ENCODE measurements at regions not wholly inside any gene's neighbourhood (a gene's known extent, or its start where the extent isn't known, plus 50 kb on each side); places are given as distances from the start of the nearest gene placed in this dataset.

DNA sequence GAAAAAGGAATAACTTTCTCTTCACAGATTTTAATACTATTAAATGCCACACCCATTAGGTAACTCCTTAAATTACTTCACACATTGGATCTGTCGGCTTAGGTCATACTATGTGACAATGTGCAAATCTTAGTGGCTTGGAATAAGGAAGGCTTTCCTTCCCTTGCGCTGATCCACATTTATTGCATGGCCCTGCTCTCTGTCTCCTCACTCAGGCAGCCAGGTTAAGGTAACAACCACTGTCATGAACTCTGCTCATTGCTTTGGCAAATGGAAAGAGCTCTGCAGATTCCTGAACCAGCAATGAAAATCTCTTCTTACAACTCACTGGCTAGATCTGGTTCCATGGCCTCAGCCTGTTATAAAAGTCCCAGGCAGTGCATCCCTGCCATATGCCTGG, 121.9 kb upstream of the NFIB start:
- no peak overlapping the region for H3K9ac ChIP-seq (ENCODE audit: low read length in 5 of 5)
- H3K27ac ChIP-seq (ENCODE audit: low read depth, low read length), result no peak overlapping the region
- H3K4me3 ChIP-seq (ENCODE audit: low read depth in 1 of 5, low read length in 5 of 5), result no peak overlapping the region
- H3K36me3 ChIP-seq (ENCODE audit: control insufficient read depth in 5 of 5, insufficient read depth in 5 of 5, low read length in 5 of 5), result no peaks in the 10 kb centered on the region
- H3K9me3 ChIP-seq (ENCODE audit: control insufficient read depth in 5 of 5, low read length in 5 of 5), result no peaks in the 10 kb centered on the region
- H3K4me1 ChIP-seq (ENCODE audit: control insufficient read depth in 5 of 5, insufficient read depth in 5 of 5, low read length in 5 of 5), result peaks cover 4 to 21% (median 16%) of the 10 kb centered on the region in 5 donors
- no peaks in the 10 kb centered on the region for H3K27me3 ChIP-seq (ENCODE audit: control insufficient read depth in 5 of 5, insufficient read depth in 4 of 5, low read length in 5 of 5)

DNA sequence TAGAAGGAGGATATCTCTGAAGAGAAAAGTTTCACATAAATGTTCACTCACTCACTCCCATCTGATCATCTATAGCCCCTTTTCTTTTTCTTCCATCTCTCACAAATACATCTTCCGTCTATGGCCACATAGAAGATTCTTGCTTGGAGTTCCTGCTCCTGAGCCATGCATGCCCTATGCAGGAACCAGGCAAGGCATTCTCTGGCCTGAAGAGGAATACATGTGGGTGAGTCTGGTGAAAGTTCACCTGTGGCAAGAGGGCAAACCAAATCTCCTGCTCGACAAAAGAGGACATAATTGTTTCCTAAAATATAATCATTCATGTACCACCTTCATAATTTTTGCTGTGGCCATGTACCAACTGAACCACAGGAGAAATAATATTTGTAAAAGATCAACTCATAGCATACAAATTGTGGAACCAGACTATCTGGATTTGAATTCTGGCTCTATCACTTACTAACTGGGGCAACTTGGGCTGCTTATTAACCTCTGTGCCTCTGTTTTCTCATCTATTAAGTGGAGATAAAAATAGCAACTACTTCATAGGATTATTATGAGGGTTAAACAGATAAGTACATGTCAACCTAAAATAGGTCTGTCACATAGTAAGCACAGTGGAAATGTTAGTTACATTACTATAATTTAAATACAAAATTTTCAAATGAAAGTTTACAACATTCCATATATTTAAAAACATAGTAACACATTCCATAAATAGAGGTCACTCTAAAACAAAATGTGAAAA, 121.2 kb upstream of the NFIB start:
- H3K36me3 ChIP-seq (ENCODE audit: control insufficient read depth in 5 of 5, insufficient read depth in 5 of 5, low read length in 5 of 5), result no peaks in the 10 kb centered on the region
- no peak overlapping the region for H3K4me3 ChIP-seq (ENCODE audit: low read depth in 1 of 5, low read length in 5 of 5)
- no peaks in the 10 kb centered on the region for H3K9me3 ChIP-seq (ENCODE audit: control insufficient read depth in 5 of 5, low read length in 5 of 5)
- H3K27ac ChIP-seq (ENCODE audit: low read depth, low read length), result peak overlapping the region; percentile 7
- peaks cover 4 to 21% (median 16%) of the 10 kb centered on the region in 5 donors for H3K4me1 ChIP-seq (ENCODE audit: control insufficient read depth in 5 of 5, insufficient read depth in 5 of 5, low read length in 5 of 5)
- H3K9ac ChIP-seq (ENCODE audit: low read length in 5 of 5), result no peak overlapping the region
- H3K27me3 ChIP-seq (ENCODE audit: control insufficient read depth in 5 of 5, insufficient read depth in 4 of 5, low read length in 5 of 5), result no peaks in the 10 kb centered on the region

DNA sequence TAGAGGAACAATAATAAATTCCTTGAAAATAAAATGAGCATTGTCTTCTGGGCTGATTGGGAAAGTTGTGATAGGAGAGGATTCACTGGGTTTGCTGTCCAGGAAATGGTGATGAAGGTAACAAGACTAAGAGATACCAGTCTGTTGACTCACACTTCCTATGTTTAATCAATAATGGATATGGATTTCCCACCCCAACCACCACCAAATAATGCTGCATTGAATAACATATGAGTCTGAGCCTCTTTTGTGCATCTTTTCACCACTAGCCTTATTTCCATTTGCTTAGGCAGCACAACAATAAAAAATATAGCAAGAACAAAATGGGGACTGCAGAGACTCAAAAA, 120.2 kb upstream of the NFIB start:
- Histone ChIP-seq H3K9ac (ENCODE audit: low read length in 5 of 5) (peak overlapping the region in 1 of 5 donors; percentile 6), H3K4me1 (ENCODE audit: control insufficient read depth in 5 of 5, insufficient read depth in 5 of 5, low read length in 5 of 5) (peaks cover 4 to 21% (median 16%) of the 10 kb centered on the region in 5 donors), H3K27me3 (ENCODE audit: control insufficient read depth in 5 of 5, insufficient read depth in 4 of 5, low read length in 5 of 5) (no peaks in the 10 kb centered on the region), H3K4me3 (ENCODE audit: low read depth in 1 of 5, low read length in 5 of 5) (no peak overlapping the region), H3K27ac (ENCODE audit: low read depth, low read length) (no peak overlapping the region), H3K9me3 (ENCODE audit: control insufficient read depth in 5 of 5, low read length in 5 of 5) (no peaks in the 10 kb centered on the region), H3K36me3 (ENCODE audit: control insufficient read depth in 5 of 5, insufficient read depth in 5 of 5, low read length in 5 of 5) (no peaks in the 10 kb centered on the region)

DNA sequence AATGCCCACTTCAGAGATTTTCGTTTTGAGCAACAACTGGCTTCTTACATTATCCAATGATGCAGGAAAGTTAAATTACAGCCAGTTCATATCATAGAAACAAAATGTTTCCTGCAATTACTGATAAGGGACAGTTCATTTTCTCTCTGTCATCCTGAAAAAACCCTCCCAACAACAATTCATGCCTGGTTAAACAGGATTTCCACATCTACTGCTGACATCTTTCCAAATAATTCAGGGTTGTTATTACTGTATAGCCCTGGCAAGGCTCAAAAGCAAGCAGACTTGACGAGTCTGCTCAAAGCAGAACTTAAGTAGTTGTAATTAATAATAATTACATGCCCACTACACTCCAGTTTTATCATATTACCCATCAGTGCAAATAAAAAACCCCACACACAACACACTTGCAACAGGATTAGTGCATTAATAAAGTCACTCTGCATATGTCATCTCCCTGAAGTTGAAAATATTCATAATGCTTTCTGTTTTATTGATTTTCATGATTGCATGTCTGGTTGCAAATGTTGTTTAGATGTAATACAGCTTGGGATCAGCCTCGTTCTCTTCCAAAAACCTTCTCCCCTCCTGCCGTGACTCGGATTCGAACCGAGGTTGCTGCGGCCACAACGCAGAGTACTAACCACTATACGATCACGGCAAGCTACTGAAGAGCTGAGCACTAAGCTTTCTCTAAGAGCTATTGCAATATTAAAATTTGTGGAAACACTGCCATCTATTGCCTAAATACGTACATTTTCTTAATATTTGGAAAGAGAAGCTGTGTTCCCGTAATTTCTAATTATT, 119.6 kb upstream of the NFIB start:
- Histone ChIP-seq H3K4me1 (ENCODE audit: control insufficient read depth in 5 of 5, insufficient read depth in 5 of 5, low read length in 5 of 5) (peaks cover 4 to 21% (median 18%) of the 10 kb centered on the region in 5 donors), H3K27ac (ENCODE audit: low read depth, low read length) (no peak overlapping the region), H3K9ac (ENCODE audit: low read length in 5 of 5) (peak overlapping the region in 2 of 5 donors; percentile 2 to 6), H3K9me3 (ENCODE audit: control insufficient read depth in 5 of 5, low read length in 5 of 5) (no peaks in the 10 kb centered on the region), H3K36me3 (ENCODE audit: control insufficient read depth in 5 of 5, insufficient read depth in 5 of 5, low read length in 5 of 5) (no peaks in the 10 kb centered on the region), H3K4me3 (ENCODE audit: low read depth in 1 of 5, low read length in 5 of 5) (peak overlapping the region in 4 of 5 donors; percentile 10 to 32 (median 12)), H3K27me3 (ENCODE audit: control insufficient read depth in 5 of 5, insufficient read depth in 4 of 5, low read length in 5 of 5) (no peaks in the 10 kb centered on the region)

DNA sequence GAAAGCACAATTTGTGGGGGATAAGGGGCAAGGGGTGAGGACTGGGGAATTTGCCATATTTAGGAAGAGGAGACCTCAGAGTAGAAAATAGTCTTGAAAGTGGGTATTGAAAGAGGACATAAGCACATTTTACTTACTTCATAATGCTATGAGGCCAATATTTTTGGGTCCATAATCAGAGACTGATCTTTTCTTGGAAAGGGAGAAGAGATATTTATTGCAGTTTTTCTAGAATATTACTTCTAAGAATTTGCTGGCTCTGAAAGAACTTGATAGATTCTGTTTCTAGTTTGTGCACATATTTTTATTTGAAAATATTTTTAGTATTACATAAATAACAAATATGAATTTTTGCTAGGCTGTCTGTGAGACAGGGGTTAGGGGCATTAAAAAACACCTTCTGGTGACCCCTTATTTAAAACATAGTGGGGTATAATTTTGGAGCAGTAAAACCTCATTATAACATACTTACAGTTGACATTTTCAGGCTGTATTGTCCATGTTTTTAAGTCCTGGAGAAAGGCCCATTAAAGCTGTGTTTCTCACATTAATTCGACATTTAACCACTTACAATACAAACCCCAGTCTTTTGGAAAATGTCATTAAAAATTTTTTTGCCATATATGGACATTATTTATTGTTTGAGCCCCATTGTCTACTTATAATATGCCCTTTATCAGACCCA, 118.9 kb upstream of the NFIB start:
- H3K4me1 ChIP-seq (ENCODE audit: control insufficient read depth in 5 of 5, insufficient read depth in 5 of 5, low read length in 5 of 5), result peaks cover 4 to 20% (median 18%) of the 10 kb centered on the region in 5 donors
- H3K9me3 ChIP-seq (ENCODE audit: control insufficient read depth in 5 of 5, low read length in 5 of 5), result no peaks in the 10 kb centered on the region
- H3K27me3 ChIP-seq (ENCODE audit: control insufficient read depth in 5 of 5, insufficient read depth in 4 of 5, low read length in 5 of 5), result no peaks in the 10 kb centered on the region
- H3K9ac ChIP-seq (ENCODE audit: low read length in 5 of 5), result no peak overlapping the region
- H3K27ac ChIP-seq (ENCODE audit: low read depth, low read length), result no peak overlapping the region
- H3K36me3 ChIP-seq (ENCODE audit: control insufficient read depth in 5 of 5, insufficient read depth in 5 of 5, low read length in 5 of 5), result no peaks in the 10 kb centered on the region
- H3K4me3 ChIP-seq (ENCODE audit: low read depth in 1 of 5, low read length in 5 of 5), result no peak overlapping the region

DNA sequence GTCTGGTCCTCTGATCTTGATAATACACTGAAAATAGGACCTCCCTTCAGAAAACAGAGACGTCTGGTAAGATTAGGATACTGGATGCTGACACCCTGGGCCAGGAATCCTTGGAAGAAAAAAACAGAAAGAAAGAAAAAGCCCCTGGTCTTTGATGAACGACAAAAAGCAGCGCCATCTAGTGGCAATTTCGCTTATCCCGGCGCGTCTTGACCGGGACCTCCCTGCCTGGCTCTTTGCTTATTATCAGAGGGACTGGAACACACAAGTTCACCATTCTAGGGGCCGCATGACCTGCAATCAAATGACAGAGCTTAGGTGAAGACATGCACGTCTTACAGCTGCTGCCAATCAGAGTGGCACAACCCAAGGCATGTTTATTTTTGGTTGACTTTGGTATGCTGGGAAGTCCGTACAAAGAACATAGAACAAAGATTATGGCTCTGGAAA, 114.9 kb upstream of the NFIB start:
- Histone ChIP-seq H3K4me3 (ENCODE audit: low read depth in 1 of 5, low read length in 5 of 5) (no peak overlapping the region), H3K27me3 (ENCODE audit: control insufficient read depth in 5 of 5, insufficient read depth in 4 of 5, low read length in 5 of 5) (no peaks in the 10 kb centered on the region), H3K4me1 (ENCODE audit: control insufficient read depth in 5 of 5, insufficient read depth in 5 of 5, low read length in 5 of 5) (peaks cover 4 to 17% (median 13%) of the 10 kb centered on the region in 5 donors), H3K36me3 (ENCODE audit: control insufficient read depth in 5 of 5, insufficient read depth in 5 of 5, low read length in 5 of 5) (no peaks in the 10 kb centered on the region), H3K27ac (ENCODE audit: low read depth, low read length) (no peak overlapping the region), H3K9me3 (ENCODE audit: control insufficient read depth in 5 of 5, low read length in 5 of 5) (no peaks in the 10 kb centered on the region), H3K9ac (ENCODE audit: low read length in 5 of 5) (no peak overlapping the region)

DNA sequence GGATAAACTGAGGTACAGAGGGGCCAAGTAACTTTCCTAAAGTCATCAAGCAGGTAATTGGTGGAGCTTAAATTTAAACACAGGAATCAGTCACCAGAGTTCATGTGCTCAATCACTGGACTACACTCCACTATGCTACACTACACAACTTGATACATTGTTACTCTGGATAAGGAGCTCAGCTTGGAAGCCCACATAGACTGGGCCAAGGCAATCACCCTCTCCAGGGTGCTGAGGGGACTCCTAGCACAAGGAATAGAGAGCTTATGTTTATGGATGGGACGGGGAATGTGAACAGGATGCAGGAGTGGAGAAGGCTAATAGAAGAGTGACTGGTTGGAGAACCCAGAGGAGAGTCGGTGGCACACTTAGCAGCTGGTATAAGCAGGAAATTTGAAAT, 113.5 kb upstream of the NFIB start:
- H3K36me3 ChIP-seq (ENCODE audit: control insufficient read depth in 5 of 5, insufficient read depth in 5 of 5, low read length in 5 of 5), result no peaks in the 10 kb centered on the region
- H3K9me3 ChIP-seq (ENCODE audit: control insufficient read depth in 5 of 5, low read length in 5 of 5), result no peaks in the 10 kb centered on the region
- H3K9ac ChIP-seq (ENCODE audit: low read length in 5 of 5), result no peak overlapping the region
- H3K4me1 ChIP-seq (ENCODE audit: control insufficient read depth in 5 of 5, insufficient read depth in 5 of 5, low read length in 5 of 5), result peaks cover 0 to 3% (median under 1%) of the 10 kb centered on the region in 5 donors
- no peak overlapping the region for H3K27ac ChIP-seq (ENCODE audit: low read depth, low read length)
- no peaks in the 10 kb centered on the region for H3K27me3 ChIP-seq (ENCODE audit: control insufficient read depth in 5 of 5, insufficient read depth in 4 of 5, low read length in 5 of 5)
- H3K4me3 ChIP-seq (ENCODE audit: low read depth in 1 of 5, low read length in 5 of 5), result no peak overlapping the region

DNA sequence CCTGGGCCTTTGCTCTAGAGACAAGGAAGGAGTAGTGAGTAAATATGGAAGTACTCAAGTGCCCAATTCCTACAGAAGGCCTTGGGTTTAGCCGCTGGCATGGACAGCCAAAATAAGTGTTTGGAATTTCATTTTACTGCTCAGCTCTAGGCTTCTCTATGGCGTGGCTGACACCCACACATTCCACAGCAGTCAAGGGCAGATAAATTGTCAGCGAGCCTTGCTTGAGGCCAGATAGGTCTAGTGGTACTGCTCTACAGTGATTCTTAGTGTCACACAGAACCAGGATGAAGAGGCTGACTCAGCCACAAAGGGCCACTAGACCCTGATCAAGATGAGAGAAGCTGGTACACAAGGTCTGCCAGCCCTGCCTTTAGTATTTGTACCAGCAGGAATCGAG, 111.0 kb upstream of the NFIB start:
- Histone ChIP-seq H3K4me3 (ENCODE audit: low read depth in 1 of 5, low read length in 5 of 5) (no peak overlapping the region), H3K9me3 (ENCODE audit: control insufficient read depth in 5 of 5, low read length in 5 of 5) (no peaks in the 10 kb centered on the region), H3K9ac (ENCODE audit: low read length in 5 of 5) (no peak overlapping the region), H3K27ac (ENCODE audit: low read depth, low read length) (no peak overlapping the region), H3K4me1 (ENCODE audit: control insufficient read depth in 5 of 5, insufficient read depth in 5 of 5, low read length in 5 of 5) (peaks cover 0 to 3% (median 0%) of the 10 kb centered on the region in 5 donors), H3K27me3 (ENCODE audit: control insufficient read depth in 5 of 5, insufficient read depth in 4 of 5, low read length in 5 of 5) (no peaks in the 10 kb centered on the region), H3K36me3 (ENCODE audit: control insufficient read depth in 5 of 5, insufficient read depth in 5 of 5, low read length in 5 of 5) (no peaks in the 10 kb centered on the region)

DNA sequence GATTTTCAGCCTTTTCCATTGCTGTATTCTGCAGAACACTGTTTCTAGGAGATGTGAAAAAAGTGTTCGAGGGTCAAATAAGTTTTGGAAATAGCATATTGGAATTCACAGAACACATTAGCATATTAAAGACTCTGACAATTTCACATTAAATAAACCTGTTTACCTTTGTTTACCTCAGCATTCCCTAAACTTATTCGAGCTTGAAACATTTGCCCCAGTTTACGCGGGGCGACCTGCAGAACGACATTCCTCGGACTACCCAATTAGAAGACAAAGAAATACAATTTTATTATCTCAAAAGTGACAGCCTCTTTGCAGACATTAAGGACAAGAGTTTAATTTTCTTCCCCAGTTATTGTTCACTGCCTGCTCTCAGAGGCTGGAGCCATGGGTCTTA, 110.3 kb upstream of the NFIB start:
- H3K4me1 ChIP-seq (ENCODE audit: control insufficient read depth in 5 of 5, insufficient read depth in 5 of 5, low read length in 5 of 5), result peaks cover 0 to 9% (median 4%) of the 10 kb centered on the region in 5 donors
- no peak overlapping the region for H3K4me3 ChIP-seq (ENCODE audit: low read depth in 1 of 5, low read length in 5 of 5)
- H3K9me3 ChIP-seq (ENCODE audit: control insufficient read depth in 5 of 5, low read length in 5 of 5), result no peaks in the 10 kb centered on the region
- no peaks in the 10 kb centered on the region for H3K27me3 ChIP-seq (ENCODE audit: control insufficient read depth in 5 of 5, insufficient read depth in 4 of 5, low read length in 5 of 5)
- H3K36me3 ChIP-seq (ENCODE audit: control insufficient read depth in 5 of 5, insufficient read depth in 5 of 5, low read length in 5 of 5), result no peaks in the 10 kb centered on the region
- H3K27ac ChIP-seq (ENCODE audit: low read depth, low read length), result no peak overlapping the region
- H3K9ac ChIP-seq (ENCODE audit: low read length in 5 of 5), result no peak overlapping the region

DNA sequence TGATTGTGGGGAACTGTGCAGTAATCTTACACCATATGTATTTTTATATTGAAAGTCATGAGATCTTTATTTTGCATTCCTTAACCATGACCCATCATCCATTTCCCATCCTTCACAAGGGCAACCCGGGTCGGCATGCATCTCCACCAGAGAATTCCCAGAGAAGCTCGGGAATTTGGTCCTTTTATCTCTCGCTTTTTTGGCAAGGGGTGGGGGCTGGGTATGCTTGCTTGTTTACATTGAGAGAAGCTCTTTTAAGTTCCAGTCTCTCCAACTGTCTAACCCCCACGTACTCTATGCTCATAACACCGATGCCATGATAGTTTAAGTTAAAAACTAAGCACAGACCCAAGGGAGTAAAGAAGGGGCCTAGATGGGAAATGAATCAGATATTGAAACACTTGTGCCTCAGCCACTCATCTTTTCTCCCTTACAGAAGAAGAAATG, 109.9 kb upstream of the NFIB start:
- no peaks in the 10 kb centered on the region for H3K36me3 ChIP-seq (ENCODE audit: control insufficient read depth in 5 of 5, insufficient read depth in 5 of 5, low read length in 5 of 5)
- peaks cover 0 to 14% (median 9%) of the 10 kb centered on the region in 5 donors for H3K4me1 ChIP-seq (ENCODE audit: control insufficient read depth in 5 of 5, insufficient read depth in 5 of 5, low read length in 5 of 5)
- H3K27me3 ChIP-seq (ENCODE audit: control insufficient read depth in 5 of 5, insufficient read depth in 4 of 5, low read length in 5 of 5), result no peaks in the 10 kb centered on the region
- no peaks in the 10 kb centered on the region for H3K9me3 ChIP-seq (ENCODE audit: control insufficient read depth in 5 of 5, low read length in 5 of 5)
- H3K9ac ChIP-seq (ENCODE audit: low read length in 5 of 5), result no peak overlapping the region
- H3K27ac ChIP-seq (ENCODE audit: low read depth, low read length), result no peak overlapping the region
- no peak overlapping the region for H3K4me3 ChIP-seq (ENCODE audit: low read depth in 1 of 5, low read length in 5 of 5)

All from subcutaneous abdominal adipose tissue (tissue), 5 donors.